ENCODE measurements at regions not wholly inside any gene's neighbourhood (a gene's known extent, or its start where the extent isn't known, plus 50 kb on each side); places are given as distances from the start of the nearest gene placed in this dataset.

GRCh38 chr11:130707217-130707616 lies 209.1 kb downstream of the SNX19 start:
- no peak for TF ChIP-seq CTCF (tag by site-specific recombination; IDR thresholded peaks at IDR 0.05)
- TF ChIP-seq ZNF747 (tag by site-specific recombination; IDR thresholded peaks at IDR 0.05) = no peak
- TF ChIP-seq ZNF146 (tag by site-specific recombination; IDR thresholded peaks at IDR 0.05) = no peak
- TF ChIP-seq ZBTB11 (tag by site-specific recombination; conservative IDR thresholded peaks at IDR 0.05; ENCODE audit: low read depth) = no peak
- TF ChIP-seq REST (tag by site-specific recombination; IDR thresholded peaks at IDR 0.05) = no peak
- no peak for TF ChIP-seq ZFP41 (tag by site-specific recombination; IDR thresholded peaks at IDR 0.05; ENCODE audit: borderline replicate concordance)
- no peak for TF ChIP-seq MYNN (tag by site-specific recombination; IDR thresholded peaks at IDR 0.05; ENCODE audit: borderline replicate concordance)
- TF ChIP-seq KLF10 (tag by site-specific recombination; IDR thresholded peaks at IDR 0.05) = no peak
- TF ChIP-seq ZNF692 (tag by site-specific recombination; IDR thresholded peaks at IDR 0.05) = no peak
